ENCODE measurements at regions not wholly inside any gene's neighbourhood (a gene's known extent, or its start where the extent isn't known, plus 50 kb on each side); places are given as distances from the start of the nearest gene placed in this dataset.

DNA sequence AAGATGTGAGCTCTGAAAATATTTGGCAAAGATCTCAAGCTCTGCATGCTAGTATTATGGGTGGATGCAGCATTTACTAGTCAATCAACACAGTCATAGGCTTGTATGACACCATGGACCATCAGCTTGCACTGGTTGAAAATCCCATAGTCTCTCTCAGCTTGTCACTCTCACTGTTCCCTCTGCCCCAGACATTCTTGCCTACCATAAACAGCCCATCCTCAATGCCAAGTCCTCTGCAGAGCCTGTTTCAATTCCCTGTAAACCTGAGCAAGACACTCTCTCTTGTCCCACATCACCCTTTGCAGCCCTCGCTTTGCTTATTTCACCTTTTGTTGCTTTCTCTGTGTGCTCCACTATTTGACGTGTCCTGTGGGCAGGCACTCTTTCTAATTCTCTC lies 264.6 kb downstream of the ICE1 start:
- TF ChIP-seq, protein P1, sequence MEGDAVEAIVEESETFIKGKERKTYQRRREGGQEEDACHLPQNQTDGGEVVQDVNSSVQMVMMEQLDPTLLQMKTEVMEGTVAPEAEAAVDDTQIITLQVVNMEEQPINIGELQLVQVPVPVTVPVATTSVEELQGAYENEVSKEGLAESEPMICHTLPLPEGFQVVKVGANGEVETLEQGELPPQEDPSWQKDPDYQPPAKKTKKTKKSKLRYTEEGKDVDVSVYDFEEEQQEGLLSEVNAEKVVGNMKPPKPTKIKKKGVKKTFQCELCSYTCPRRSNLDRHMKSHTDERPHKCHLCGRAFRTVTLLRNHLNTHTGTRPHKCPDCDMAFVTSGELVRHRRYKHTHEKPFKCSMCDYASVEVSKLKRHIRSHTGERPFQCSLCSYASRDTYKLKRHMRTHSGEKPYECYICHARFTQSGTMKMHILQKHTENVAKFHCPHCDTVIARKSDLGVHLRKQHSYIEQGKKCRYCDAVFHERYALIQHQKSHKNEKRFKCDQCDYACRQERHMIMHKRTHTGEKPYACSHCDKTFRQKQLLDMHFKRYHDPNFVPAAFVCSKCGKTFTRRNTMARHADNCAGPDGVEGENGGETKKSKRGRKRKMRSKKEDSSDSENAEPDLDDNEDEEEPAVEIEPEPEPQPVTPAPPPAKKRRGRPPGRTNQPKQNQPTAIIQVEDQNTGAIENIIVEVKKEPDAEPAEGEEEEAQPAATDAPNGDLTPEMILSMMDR (IDR thresholded peaks at IDR 0.05): no peak
- Histone ChIP-seq H3K4me3 (no peak overlapping the region), H3K9me3 (no peaks in the 10 kb centered on the region), H3K4me1 (peaks cover 0 to 11% of the 10 kb centered on the region in 2 donors), H3K27ac (no peak overlapping the region), H3K36me3 (no peaks in the 10 kb centered on the region), H3K27me3 (no peaks in the 10 kb centered on the region)
- no peak for DNase-seq (ENCODE audit: low spot score)

DNA sequence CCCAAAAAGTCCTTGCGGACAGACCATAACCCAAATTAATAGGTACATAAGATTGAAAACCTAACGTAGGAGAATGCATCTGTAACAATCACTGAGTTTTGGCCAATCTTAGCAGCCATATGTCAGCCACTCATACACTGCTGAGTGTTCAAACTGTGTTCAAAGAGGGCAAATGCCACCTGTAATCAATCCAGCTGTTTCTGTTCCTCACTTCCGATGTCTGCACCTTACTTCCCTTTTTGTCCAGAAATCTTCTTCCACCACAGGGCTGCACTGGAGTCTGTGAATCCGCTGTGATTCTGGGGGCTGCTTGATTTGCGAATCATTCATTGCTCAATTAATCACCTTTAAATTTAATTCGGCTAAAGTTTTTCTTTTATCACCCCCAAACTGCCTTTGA lies 263.9 kb downstream of the ICE1 start:
- no peak for DNase-seq (ENCODE audit: low spot score)
- TF ChIP-seq, protein P1 (IDR thresholded peaks at IDR 0.05): no peak
- no peak overlapping the region for H3K27ac ChIP-seq
- no peaks in the 10 kb centered on the region for H3K36me3 ChIP-seq
- H3K4me3 ChIP-seq: no peak overlapping the region
- H3K4me1 ChIP-seq: peaks cover 0 to 11% of the 10 kb centered on the region in 2 donors
- no peaks in the 10 kb centered on the region for H3K27me3 ChIP-seq
- no peaks in the 10 kb centered on the region for H3K9me3 ChIP-seq

DNA sequence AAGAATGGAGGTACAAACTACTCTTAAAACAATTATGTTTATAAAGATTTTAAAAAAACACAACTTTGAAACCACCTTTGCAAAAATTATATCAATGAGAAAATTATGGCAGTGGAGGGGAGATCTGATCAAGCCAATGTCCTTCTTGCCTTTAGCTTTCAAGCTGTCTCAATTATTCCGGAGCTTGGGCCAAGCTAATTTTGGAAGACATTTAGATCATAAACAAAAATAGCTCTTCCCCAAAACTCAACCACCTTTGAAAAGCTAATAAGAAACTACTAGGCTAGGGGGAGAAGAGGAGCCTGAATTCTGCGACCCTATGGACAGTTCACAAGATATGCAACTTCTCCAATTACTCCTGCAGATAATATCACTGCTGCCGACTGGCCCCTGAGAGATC lies 263.3 kb downstream of the ICE1 start:
- Histone ChIP-seq H3K27me3 (no peaks in the 10 kb centered on the region), H3K36me3 (no peaks in the 10 kb centered on the region), H3K4me3 (no peak overlapping the region), H3K27ac (no peak overlapping the region), H3K4me1 (peaks cover 0 to 11% of the 10 kb centered on the region in 2 donors), H3K9me3 (no peaks in the 10 kb centered on the region)
- TF ChIP-seq, protein P1 (IDR thresholded peaks at IDR 0.05): no peak
- DNase-seq (ENCODE audit: low spot score): no peak

GRCh38 chr5:5683174-5683573 lies 260.7 kb downstream of the ICE1 start:
- DNase-seq (ENCODE audit: low spot score): no peak
- H3K27me3 ChIP-seq: no peaks in the 10 kb centered on the region
- TF ChIP-seq, protein P1 (IDR thresholded peaks at IDR 0.05): no peak
- no peaks in the 10 kb centered on the region for H3K9me3 ChIP-seq
- H3K27ac ChIP-seq: no peak overlapping the region
- no peaks in the 10 kb centered on the region for H3K36me3 ChIP-seq
- peaks cover 0 to 7% of the 10 kb centered on the region in 2 donors for H3K4me1 ChIP-seq
- H3K4me3 ChIP-seq: no peak overlapping the region

GRCh38 chr5:5678909-5679308 lies 256.4 kb downstream of the ICE1 start:
- no peak overlapping the region for H3K4me3 ChIP-seq
- TF ChIP-seq, protein P1 (IDR thresholded peaks at IDR 0.05): no peak
- no peaks in the 10 kb centered on the region for H3K27me3 ChIP-seq
- no peaks in the 10 kb centered on the region for H3K36me3 ChIP-seq
- H3K27ac ChIP-seq: no peak overlapping the region
- DNase-seq (ENCODE audit: low spot score): no peak
- H3K9me3 ChIP-seq: no peaks in the 10 kb centered on the region
- H3K4me1 ChIP-seq: no peaks in the 10 kb centered on the region

- H3K4me3 ChIP-seq: no peak overlapping the region
- H3K27me3 ChIP-seq: no peaks in the 10 kb centered on the region
- no peaks in the 10 kb centered on the region for H3K4me1 ChIP-seq
- H3K9me3 ChIP-seq: no peaks in the 10 kb centered on the region
- no peak for DNase-seq (ENCODE audit: low spot score)
- TF ChIP-seq, protein P1 (IDR thresholded peaks at IDR 0.05): no peak
- H3K36me3 ChIP-seq: no peaks in the 10 kb centered on the region
- no peak overlapping the region for H3K27ac ChIP-seq
Observed at GRCh38 chr5:5677738-5678137, 255.3 kb downstream of the ICE1 start.

Measured in right atrium auricular region (tissue), 2 donors.